ENCODE measurements at regions not wholly inside any gene's neighbourhood (a gene's known extent, or its start where the extent isn't known, plus 50 kb on each side); places are given as distances from the start of the nearest gene placed in this dataset.

- TF ChIP-seq, protein P1, sequence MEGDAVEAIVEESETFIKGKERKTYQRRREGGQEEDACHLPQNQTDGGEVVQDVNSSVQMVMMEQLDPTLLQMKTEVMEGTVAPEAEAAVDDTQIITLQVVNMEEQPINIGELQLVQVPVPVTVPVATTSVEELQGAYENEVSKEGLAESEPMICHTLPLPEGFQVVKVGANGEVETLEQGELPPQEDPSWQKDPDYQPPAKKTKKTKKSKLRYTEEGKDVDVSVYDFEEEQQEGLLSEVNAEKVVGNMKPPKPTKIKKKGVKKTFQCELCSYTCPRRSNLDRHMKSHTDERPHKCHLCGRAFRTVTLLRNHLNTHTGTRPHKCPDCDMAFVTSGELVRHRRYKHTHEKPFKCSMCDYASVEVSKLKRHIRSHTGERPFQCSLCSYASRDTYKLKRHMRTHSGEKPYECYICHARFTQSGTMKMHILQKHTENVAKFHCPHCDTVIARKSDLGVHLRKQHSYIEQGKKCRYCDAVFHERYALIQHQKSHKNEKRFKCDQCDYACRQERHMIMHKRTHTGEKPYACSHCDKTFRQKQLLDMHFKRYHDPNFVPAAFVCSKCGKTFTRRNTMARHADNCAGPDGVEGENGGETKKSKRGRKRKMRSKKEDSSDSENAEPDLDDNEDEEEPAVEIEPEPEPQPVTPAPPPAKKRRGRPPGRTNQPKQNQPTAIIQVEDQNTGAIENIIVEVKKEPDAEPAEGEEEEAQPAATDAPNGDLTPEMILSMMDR (IDR thresholded peaks at IDR 0.05; ENCODE audit: poor library complexity), result no peak
- TF ChIP-seq EZH2 (IDR thresholded peaks at IDR 0.05; ENCODE audit: borderline replicate concordance), result no peak
Observed at GRCh38 chr10:59513558-59513957, 151.2 kb upstream of the FAM13C start.

Data from hepatocyte (in vitro differentiated cells).